SU-DHL-6 (cell line): ENCODE measurements at regions not wholly inside any gene's neighbourhood (a gene's known extent, or its start where the extent isn't known, plus 50 kb on each side); places are given as distances from the start of the nearest gene placed in this dataset.

Experiments
- H2AFZ ChIP-seq: fragments of 200-600 bp; sonication (generic); 2 replicates; pipeline ENCODE4 v1.6.1; 2014; ENCODE audit warnings: low read depth, mild to moderate bottlenecking, moderate library complexity, mixed read lengths, antibody characterized with exemption, low read length; ENCODE audit not compliant: severe bottlenecking
- H3F3A ChIP-seq: fragments of 200-600 bp; shearing (Covaris generic); 2 replicates; pipeline ENCODE4 v1.6.0; 2016; ENCODE audit warnings: antibody characterized with exemption, mild to moderate bottlenecking; ENCODE audit not compliant: insufficient read depth
- H3K27ac ChIP-seq: fragments of 200-600 bp; sonication (generic); 2 replicates; pipeline ENCODE4 v1.5.1; 2016; ENCODE audit warnings: low read depth, mild to moderate bottlenecking, low read length, moderate library complexity, mixed read lengths
- H3K27me3 ChIP-seq: fragments of 200-600 bp; sonication (generic), shearing (Covaris generic); 2 replicates; pipeline ENCODE4 v1.6.0; 2014; ENCODE audit warnings: mild to moderate bottlenecking, low read length
- H3K36me3 ChIP-seq: fragments of 200-600 bp; sonication (generic); 2 replicates; pipeline ENCODE4 v1.6.1; 2014; ENCODE audit warnings: mild to moderate bottlenecking, low read length, mixed read lengths
- H3K4me2 ChIP-seq: fragments of 300-600, 200-600 bp; shearing (Covaris generic), sonication (generic); 2 replicates; pipeline ENCODE4 v1.6.0; 2014; ENCODE audit warnings: low read length, low read depth, mild to moderate bottlenecking; ENCODE audit not compliant: poor library complexity, severe bottlenecking
- H3K4me3 ChIP-seq: fragments of 200-600 bp; sonication (generic); 2 replicates; pipeline ENCODE4 v1.5.1; 2014; ENCODE audit warnings: antibody characterized with exemption, low read length, mild to moderate bottlenecking, mixed read lengths; ENCODE audit not compliant: insufficient read depth, poor library complexity, severe bottlenecking
- H3K79me2 ChIP-seq: fragments of 200-600 bp; sonication (generic); 2 replicates; pipeline ENCODE4 v1.6.1; 2014; ENCODE audit warnings: mild to moderate bottlenecking, low read length, moderate library complexity; ENCODE audit not compliant: insufficient read depth
- H3K9ac ChIP-seq: fragments of 200-600 bp; sonication (generic); 2 replicates; pipeline ENCODE4 v1.7.0; 2014; ENCODE audit warnings: mild to moderate bottlenecking, low read length
- H3K9me2 ChIP-seq: fragments of 200-600 bp; sonication (generic); replicated peaks from 2 replicates; pipeline ENCODE4 v1.6.1; 2014; ENCODE audit warnings: low read length; ENCODE audit not compliant: insufficient read depth
- H3K9me3 ChIP-seq: fragments of 200-600 bp; sonication (generic); 2 replicates; pipeline ENCODE4 v1.6.1; 2014; ENCODE audit warnings: low read length, mixed read lengths; ENCODE audit not compliant: insufficient read depth
- H4K20me1 ChIP-seq: fragments of 200-600 bp; sonication (generic); 2 replicates; pipeline ENCODE4 v1.6.1; 2014; ENCODE audit warnings: low read depth, mild to moderate bottlenecking, antibody characterized with exemption, low read length, moderate library complexity, mixed read lengths
- EZH2phosphoT487 ChIP-seq: fragments of 200-600 bp; sonication (generic), shearing (Covaris generic); conservative IDR thresholded peaks from 2 replicates; pipeline ENCODE4 v1.6.1; 2018; ENCODE audit warnings: mild to moderate bottlenecking, antibody characterized with exemption, low read length, moderate library complexity, mixed read lengths
- TF ChIP-seq, protein P1 (sequence below): fragments of 200-600 bp; sonication (generic); IDR thresholded peaks from one replicate; pipeline ENCODE4 v1.5.1; 2017; ENCODE audit warnings: antibody characterized with exemption, mild to moderate bottlenecking, low read length, moderate library complexity; ENCODE audit not compliant: insufficient read depth, poor library complexity, severe bottlenecking

- Histone ChIP-seq H2AFZ (no peak overlapping the region), H3F3A (no peaks in the 10 kb centered on the region), H3K9ac (no peak overlapping the region), H3K4me3 (no peak overlapping the region), H3K4me2 (no peak overlapping the region), H4K20me1 (no peaks in the 10 kb centered on the region), H3K9me2 (no peaks in the 10 kb centered on the region), H3K9me3 (no peaks in the 10 kb centered on the region; the same call in 1 of the 2 replicates), H3K36me3 (no peaks in the 10 kb centered on the region), H3K27me3 (no peaks in the 10 kb centered on the region), H3K27ac (no peak overlapping the region), H3K79me2 (no peaks in the 10 kb centered on the region)
- TF ChIP-seq EZH2phosphoT487: no peak
- TF ChIP-seq, protein P1, sequence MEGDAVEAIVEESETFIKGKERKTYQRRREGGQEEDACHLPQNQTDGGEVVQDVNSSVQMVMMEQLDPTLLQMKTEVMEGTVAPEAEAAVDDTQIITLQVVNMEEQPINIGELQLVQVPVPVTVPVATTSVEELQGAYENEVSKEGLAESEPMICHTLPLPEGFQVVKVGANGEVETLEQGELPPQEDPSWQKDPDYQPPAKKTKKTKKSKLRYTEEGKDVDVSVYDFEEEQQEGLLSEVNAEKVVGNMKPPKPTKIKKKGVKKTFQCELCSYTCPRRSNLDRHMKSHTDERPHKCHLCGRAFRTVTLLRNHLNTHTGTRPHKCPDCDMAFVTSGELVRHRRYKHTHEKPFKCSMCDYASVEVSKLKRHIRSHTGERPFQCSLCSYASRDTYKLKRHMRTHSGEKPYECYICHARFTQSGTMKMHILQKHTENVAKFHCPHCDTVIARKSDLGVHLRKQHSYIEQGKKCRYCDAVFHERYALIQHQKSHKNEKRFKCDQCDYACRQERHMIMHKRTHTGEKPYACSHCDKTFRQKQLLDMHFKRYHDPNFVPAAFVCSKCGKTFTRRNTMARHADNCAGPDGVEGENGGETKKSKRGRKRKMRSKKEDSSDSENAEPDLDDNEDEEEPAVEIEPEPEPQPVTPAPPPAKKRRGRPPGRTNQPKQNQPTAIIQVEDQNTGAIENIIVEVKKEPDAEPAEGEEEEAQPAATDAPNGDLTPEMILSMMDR: no peak
These were observed 186.3 kb upstream of the HNRNPA3 start for GRCh38 chr2:177026253-177026652.

DNA sequence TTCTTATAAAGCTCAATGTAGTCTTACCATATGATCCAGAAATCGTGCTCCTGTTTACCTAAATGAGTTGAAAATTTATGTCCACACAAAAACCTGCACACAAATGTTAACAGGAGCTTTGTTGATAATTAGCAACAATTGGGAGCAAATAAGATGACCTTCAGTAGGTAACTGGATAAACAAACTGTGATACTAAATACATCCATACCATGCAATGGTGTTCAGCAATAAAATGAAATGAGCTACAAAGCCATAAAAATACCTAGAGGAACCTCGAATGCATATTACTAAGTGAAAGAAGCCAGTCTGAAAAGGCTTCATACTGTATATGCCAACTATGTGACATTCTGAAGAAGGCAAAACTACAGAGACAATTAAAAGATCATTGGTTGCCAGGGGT is 185.6 kb upstream of the HNRNPA3 start:
- TF ChIP-seq, protein P1: no peak
- no peak for TF ChIP-seq EZH2phosphoT487
- Histone ChIP-seq H3K9me2 (no peaks in the 10 kb centered on the region), H3K36me3 (no peaks in the 10 kb centered on the region), H3F3A (no peaks in the 10 kb centered on the region), H3K9ac (no peak overlapping the region), H4K20me1 (no peaks in the 10 kb centered on the region), H3K27me3 (no peaks in the 10 kb centered on the region), H3K4me2 (no peak overlapping the region), H3K4me3 (no peak overlapping the region), H3K27ac (no peak overlapping the region), H2AFZ (no peak overlapping the region), H3K9me3 (no peaks in the 10 kb centered on the region; the same call in 1 of the 2 replicates), H3K79me2 (no peaks in the 10 kb centered on the region)

- H3K9me2 ChIP-seq: no peaks in the 10 kb centered on the region
- no peaks in the 10 kb centered on the region for H3K36me3 ChIP-seq
- H3K27ac ChIP-seq: no peak overlapping the region
- no peak overlapping the region for H3K9ac ChIP-seq
- H3K79me2 ChIP-seq: no peaks in the 10 kb centered on the region
- TF ChIP-seq EZH2phosphoT487: no peak
- TF ChIP-seq, protein P1: no peak
- H4K20me1 ChIP-seq: no peaks in the 10 kb centered on the region
- H3K4me3 ChIP-seq: no peak overlapping the region
- H3K4me2 ChIP-seq: no peak overlapping the region
- no peaks in the 10 kb centered on the region for H3F3A ChIP-seq
- no peaks in the 10 kb centered on the region for H3K27me3 ChIP-seq
- H3K9me3 ChIP-seq: no peaks in the 10 kb centered on the region; the same call in 1 of the 2 replicates
- H2AFZ ChIP-seq: no peak overlapping the region
These were observed 184.3 kb upstream of the HNRNPA3 start for GRCh38 chr2:177028296-177028695.
